OCI-LY3 (cell line): ENCODE measurements at regions not wholly inside any gene's neighbourhood (a gene's known extent, or its start where the extent isn't known, plus 50 kb on each side); places are given as distances from the start of the nearest gene placed in this dataset.

ENCODE experiments used
- EZH2phosphoT487 ChIP-seq: fragments of 200-600 bp; shearing (Covaris generic); IDR thresholded peaks from 2 replicates; pipeline ENCODE4 v1.6.1; 2018; ENCODE audit warnings: antibody characterized with exemption, mixed run types, low read depth
- TF ChIP-seq, protein P1 (sequence below): fragments of 200-600, 300-600 bp; sonication (generic); IDR thresholded peaks from 2 replicates; pipeline ENCODE4 v1.5.1; 2014; ENCODE audit warnings: antibody characterized with exemption, low read length, low read depth

DNA sequence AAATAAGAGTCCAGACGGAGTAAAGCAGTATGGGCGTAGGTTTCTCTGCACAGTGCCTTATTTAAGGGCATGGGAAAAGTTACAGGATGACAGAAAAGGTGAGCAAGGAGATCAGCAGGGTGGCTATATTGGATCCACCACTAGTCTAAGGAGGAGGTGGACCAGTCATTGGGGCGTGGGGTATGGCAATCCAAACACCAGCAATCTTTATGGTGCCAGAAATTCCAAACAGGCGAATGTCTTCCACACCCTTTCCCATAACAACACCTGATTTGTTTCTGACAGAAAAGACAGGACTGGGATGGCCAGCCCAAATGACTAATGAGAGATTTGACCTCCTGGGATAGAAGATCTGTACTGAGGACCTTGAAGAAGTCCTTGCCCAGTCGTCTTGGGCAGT is 181.8 kb upstream of the MBL2 start:
- TF ChIP-seq, protein P1, sequence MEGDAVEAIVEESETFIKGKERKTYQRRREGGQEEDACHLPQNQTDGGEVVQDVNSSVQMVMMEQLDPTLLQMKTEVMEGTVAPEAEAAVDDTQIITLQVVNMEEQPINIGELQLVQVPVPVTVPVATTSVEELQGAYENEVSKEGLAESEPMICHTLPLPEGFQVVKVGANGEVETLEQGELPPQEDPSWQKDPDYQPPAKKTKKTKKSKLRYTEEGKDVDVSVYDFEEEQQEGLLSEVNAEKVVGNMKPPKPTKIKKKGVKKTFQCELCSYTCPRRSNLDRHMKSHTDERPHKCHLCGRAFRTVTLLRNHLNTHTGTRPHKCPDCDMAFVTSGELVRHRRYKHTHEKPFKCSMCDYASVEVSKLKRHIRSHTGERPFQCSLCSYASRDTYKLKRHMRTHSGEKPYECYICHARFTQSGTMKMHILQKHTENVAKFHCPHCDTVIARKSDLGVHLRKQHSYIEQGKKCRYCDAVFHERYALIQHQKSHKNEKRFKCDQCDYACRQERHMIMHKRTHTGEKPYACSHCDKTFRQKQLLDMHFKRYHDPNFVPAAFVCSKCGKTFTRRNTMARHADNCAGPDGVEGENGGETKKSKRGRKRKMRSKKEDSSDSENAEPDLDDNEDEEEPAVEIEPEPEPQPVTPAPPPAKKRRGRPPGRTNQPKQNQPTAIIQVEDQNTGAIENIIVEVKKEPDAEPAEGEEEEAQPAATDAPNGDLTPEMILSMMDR, result no peak
- no peak for TF ChIP-seq EZH2phosphoT487
